Uterus (tissue), 2 donors: ENCODE measurements at regions not wholly inside any gene's neighbourhood (a gene's known extent, or its start where the extent isn't known, plus 50 kb on each side); places are given as distances from the start of the nearest gene placed in this dataset.

ENCODE experiments used
- POLR2A ChIP-seq, 2 donors: fragments of 450-650 bp; IDR thresholded peaks; one replicate each; pipeline ENCODE4 v1.6.1; 2016; ENCODE audit warnings: antibody characterized with exemption in 2 of 2, mild to moderate bottlenecking in 1 of 2, moderate library complexity in 1 of 2
- TF ChIP-seq, protein P1 (sequence below), 4 experiments: fragments of 200-600 bp in 2 of 4; fragments of 450-650 bp in 2 of 4; sonication (generic) in 2 of 4; IDR thresholded peaks; one replicate each; pipeline ENCODE4 v1.5.1; 2016 to 2019; ENCODE audit warnings: antibody characterized with exemption in 4 of 4, mild to moderate bottlenecking in 2 of 4, moderate library complexity in 1 of 4

DNA sequence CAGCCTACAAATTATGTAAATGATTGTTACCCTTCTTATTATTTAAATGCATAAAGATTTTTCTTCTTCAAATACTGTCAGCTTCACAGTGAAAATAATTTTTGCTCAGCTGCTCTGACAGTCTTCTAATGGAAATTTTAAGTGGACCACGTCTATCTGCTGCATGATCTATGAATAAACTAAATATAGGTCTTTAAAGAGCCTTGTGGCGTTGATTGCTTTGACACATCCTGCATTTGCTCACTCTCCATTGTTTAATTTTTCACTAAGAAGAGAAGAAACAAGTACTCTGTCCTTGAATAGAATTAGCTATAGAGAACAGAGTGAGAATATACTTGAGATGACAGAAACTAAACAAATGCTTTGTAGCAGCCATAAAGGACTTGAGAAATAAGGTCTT, 826.1 kb downstream of the MRPL39 start:
- TF ChIP-seq, protein P1, sequence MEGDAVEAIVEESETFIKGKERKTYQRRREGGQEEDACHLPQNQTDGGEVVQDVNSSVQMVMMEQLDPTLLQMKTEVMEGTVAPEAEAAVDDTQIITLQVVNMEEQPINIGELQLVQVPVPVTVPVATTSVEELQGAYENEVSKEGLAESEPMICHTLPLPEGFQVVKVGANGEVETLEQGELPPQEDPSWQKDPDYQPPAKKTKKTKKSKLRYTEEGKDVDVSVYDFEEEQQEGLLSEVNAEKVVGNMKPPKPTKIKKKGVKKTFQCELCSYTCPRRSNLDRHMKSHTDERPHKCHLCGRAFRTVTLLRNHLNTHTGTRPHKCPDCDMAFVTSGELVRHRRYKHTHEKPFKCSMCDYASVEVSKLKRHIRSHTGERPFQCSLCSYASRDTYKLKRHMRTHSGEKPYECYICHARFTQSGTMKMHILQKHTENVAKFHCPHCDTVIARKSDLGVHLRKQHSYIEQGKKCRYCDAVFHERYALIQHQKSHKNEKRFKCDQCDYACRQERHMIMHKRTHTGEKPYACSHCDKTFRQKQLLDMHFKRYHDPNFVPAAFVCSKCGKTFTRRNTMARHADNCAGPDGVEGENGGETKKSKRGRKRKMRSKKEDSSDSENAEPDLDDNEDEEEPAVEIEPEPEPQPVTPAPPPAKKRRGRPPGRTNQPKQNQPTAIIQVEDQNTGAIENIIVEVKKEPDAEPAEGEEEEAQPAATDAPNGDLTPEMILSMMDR (IDR thresholded peaks at IDR 0.05): no peak
- TF ChIP-seq POLR2A (IDR thresholded peaks at IDR 0.05): no peak
